ENCODE measurements at regions not wholly inside any gene's neighbourhood (a gene's known extent, or its start where the extent isn't known, plus 50 kb on each side); places are given as distances from the start of the nearest gene placed in this dataset.

DNA sequence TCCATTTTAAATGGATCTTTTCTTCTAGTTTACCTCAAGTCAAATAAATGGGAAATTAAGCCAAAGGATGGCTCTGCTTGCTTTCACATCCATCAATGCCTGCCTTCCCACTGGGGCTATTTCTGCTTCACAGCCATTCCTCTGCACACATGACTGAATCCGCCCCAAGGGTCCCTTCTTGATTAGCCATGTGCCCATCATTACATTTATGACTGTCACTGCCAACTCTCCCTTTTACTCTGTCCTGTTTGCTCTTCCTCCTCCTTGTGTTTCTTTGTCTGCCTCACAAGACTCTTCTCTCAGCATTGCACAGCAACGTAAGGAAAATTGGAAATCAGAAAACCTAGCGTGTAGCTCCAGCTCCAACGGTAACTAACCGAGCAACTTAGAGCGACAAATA, 410.2 kb downstream of the TBC1D4 start:
- FAIRE-seq (no peak), DNase-seq (ENCODE audit: low read depth in 1 of 2, low spot score in 2 of 2) (no peak)
- no peaks in the 10 kb centered on the region for H3K79me2 ChIP-seq (ENCODE audit: control insufficient read depth in 1 of 2, insufficient read depth in 2 of 2, low read length in 2 of 2)
- H2AFZ ChIP-seq (ENCODE audit: low read length): peak overlapping the region; percentile 4; the same call in 1 of the 2 replicates
- H3K23me2 ChIP-seq (ENCODE audit: low read depth, low read length): no peaks in the 10 kb centered on the region
- H3K9me3 ChIP-seq (ENCODE audit: insufficient read depth in 2 of 2, low read depth in 1 of 2, low read length in 1 of 2): no peaks in the 10 kb centered on the region
- no peak overlapping the region for H3K4me3 ChIP-seq (ENCODE audit: extremely low read depth in 1 of 4, insufficient read depth in 2 of 4, low read depth in 3 of 4, low read length in 4 of 4)
- H2BK20ac ChIP-seq (ENCODE audit: low read length): no peak overlapping the region
- H3K4ac ChIP-seq (replicated peaks; ENCODE audit: insufficient read length, low read depth, low read length): no peak overlapping the region
- H3K9ac ChIP-seq (replicated peaks in 1 of 4; ENCODE audit: extremely low read depth in 1 of 4, low read depth in 3 of 4, low read length in 3 of 4): no peak overlapping the region
- no peak overlapping the region for H4K91ac ChIP-seq (replicated peaks; ENCODE audit: insufficient read length, low read length)
- no peak overlapping the region for H3K27ac ChIP-seq (ENCODE audit: low read depth, low read length)
- no peak overlapping the region for H4K8ac ChIP-seq (ENCODE audit: extremely low read depth, insufficient read depth, low read length)
- H2BK12ac ChIP-seq (ENCODE audit: low read depth, low read length): no peak overlapping the region
- H2BK5ac ChIP-seq (ENCODE audit: low read depth, low read length): no peak overlapping the region
- CTCF ChIA-PET (ENCODE audit: partially characterized antibody): interaction anchor here (0.6 kb wide), 1 partner anchor 18 kb away, joined by 3 read pairs; no protein-coding TSS in a partner anchor
- no peaks in the 10 kb centered on the region for H3K36me3 ChIP-seq (ENCODE audit: control insufficient read depth in 2 of 4, insufficient read depth in 4 of 4, low read length in 3 of 4)
- no peaks in the 10 kb centered on the region for H3K4me1 ChIP-seq (replicated peaks in 1 of 4; ENCODE audit: control insufficient read depth in 3 of 4, insufficient read depth in 4 of 4, low read length in 3 of 4)
- TF ChIP-seq POLR2AphosphoS5 (IDR thresholded peaks at IDR 0.05; ENCODE audit: low read depth, low read length) (no peak), RFX5 (IDR thresholded peaks at IDR 0.05; ENCODE audit: borderline replicate concordance, low read depth, low read length) (no peak), KDM5A (IDR thresholded peaks at IDR 0.05; ENCODE audit: low read length) (no peak), SP1 (IDR thresholded peaks at IDR 0.05; ENCODE audit: low read depth, low read length) (no peak), POLR2A (IDR thresholded peaks at IDR 0.05; ENCODE audit: control extremely low read depth in 1 of 2, low read depth in 2 of 2, low read length in 2 of 2) (no peak), JUND (IDR thresholded peaks at IDR 0.05; ENCODE audit: low read length) (no peak), ASH2L (IDR thresholded peaks at IDR 0.05; ENCODE audit: low read length) (no peak), SUZ12 (IDR thresholded peaks at IDR 0.05; ENCODE audit: low read length) (no peak), RNF2 (IDR thresholded peaks at IDR 0.05; ENCODE audit: borderline replicate concordance, low read depth, low read length, missing control alignments, poor library complexity, severe bottlenecking) (no peak), BRCA1 (IDR thresholded peaks at IDR 0.05; ENCODE audit: low read depth, low read length) (no peak), HDAC2 (IDR thresholded peaks at IDR 0.05; ENCODE audit: borderline replicate concordance in 1 of 2, low read depth in 2 of 2, low read length in 2 of 2) (no peak), HDAC6 (IDR thresholded peaks at IDR 0.05; ENCODE audit: low read depth, low read length) (no peak)
- TF ChIP-seq, protein P1, sequence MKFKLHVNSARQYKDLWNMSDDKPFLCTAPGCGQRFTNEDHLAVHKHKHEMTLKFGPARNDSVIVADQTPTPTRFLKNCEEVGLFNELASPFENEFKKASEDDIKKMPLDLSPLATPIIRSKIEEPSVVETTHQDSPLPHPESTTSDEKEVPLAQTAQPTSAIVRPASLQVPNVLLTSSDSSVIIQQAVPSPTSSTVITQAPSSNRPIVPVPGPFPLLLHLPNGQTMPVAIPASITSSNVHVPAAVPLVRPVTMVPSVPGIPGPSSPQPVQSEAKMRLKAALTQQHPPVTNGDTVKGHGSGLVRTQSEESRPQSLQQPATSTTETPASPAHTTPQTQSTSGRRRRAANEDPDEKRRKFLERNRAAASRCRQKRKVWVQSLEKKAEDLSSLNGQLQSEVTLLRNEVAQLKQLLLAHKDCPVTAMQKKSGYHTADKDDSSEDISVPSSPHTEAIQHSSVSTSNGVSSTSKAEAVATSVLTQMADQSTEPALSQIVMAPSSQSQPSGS (IDR thresholded peaks at IDR 0.05; ENCODE audit: low read length): no peak
- H3K14ac ChIP-seq (ENCODE audit: insufficient read length): no peak overlapping the region
- no peak overlapping the region for H3K4me2 ChIP-seq (ENCODE audit: insufficient read depth in 1 of 2, low read depth in 2 of 2, low read length in 2 of 2)
- no peaks in the 10 kb centered on the region for H3K79me1 ChIP-seq (ENCODE audit: low read depth, low read length)
- no peaks in the 10 kb centered on the region for H3K27me3 ChIP-seq (replicated peaks in 1 of 4; ENCODE audit: control insufficient read depth in 3 of 4, extremely low read depth in 1 of 4, insufficient read depth in 3 of 4, low read length in 3 of 4)
- POLR2A ChIA-PET (ENCODE audit: partially characterized antibody): no interaction called here
- H4K5ac ChIP-seq (ENCODE audit: insufficient read length, low read depth, low read length): no peak overlapping the region
- no peak overlapping the region for H3K23ac ChIP-seq (ENCODE audit: insufficient read length)
- WGBS, 2 experiments (ENCODE audit: extremely low coverage in 1 of 2, insufficient coverage in 1 of 2, insufficient read length in 1 of 2, insufficient replicate concordance in 2 of 2, low coverage in 1 of 2, low lambda C conversion rate in 2 of 2, missing lambda C conversion rate in 1 of 2): 82% methylated on average over 6 of the region's 6 CpGs; no CpG with 5 or more reads in 1 of the 2 experiments
- no peak overlapping the region for H2BK120ac ChIP-seq (replicated peaks; ENCODE audit: low read depth, low read length)
- no peak overlapping the region for H3K18ac ChIP-seq (ENCODE audit: extremely low read depth, low read length)
- no peak overlapping the region for H2BK15ac ChIP-seq (ENCODE audit: low read length)
- H3K56ac ChIP-seq (replicated peaks; ENCODE audit: insufficient read length, low read depth, low read length): no peak overlapping the region
- no peaks in the 10 kb centered on the region for H4K20me1 ChIP-seq (replicated peaks in 1 of 2; ENCODE audit: control insufficient read depth in 1 of 2, insufficient read depth in 2 of 2, low read length in 2 of 2)
- no peak overlapping the region for H2AK5ac ChIP-seq (ENCODE audit: low read depth, low read length)
